Transverse colon (tissue), 3 donors: ENCODE measurements at regions not wholly inside any gene's neighbourhood (a gene's known extent, or its start where the extent isn't known, plus 50 kb on each side); places are given as distances from the start of the nearest gene placed in this dataset.

ENCODE experiments used
- POLR2A ChIP-seq: fragments of 450-650 bp; IDR thresholded peaks from one replicate; pipeline ENCODE4 v1.6.1; 2016; ENCODE audit warnings: antibody characterized with exemption, mild to moderate bottlenecking, moderate library complexity
- TF ChIP-seq, protein P1 (sequence below), 5 experiments: fragments of 200-600 bp in 3 of 5; fragments of 450-650 bp in 2 of 5; sonication (generic) in 3 of 5; IDR thresholded peaks; 1 replicate in 2 of 5; 2 replicates in 3 of 5; pipeline ENCODE4 v1.5.1; 2016 to 2017; ENCODE audit warnings: antibody characterized with exemption in 5 of 5, inconsistent platforms in 3 of 5, mild to moderate bottlenecking in 2 of 5, moderate library complexity in 1 of 5

DNA sequence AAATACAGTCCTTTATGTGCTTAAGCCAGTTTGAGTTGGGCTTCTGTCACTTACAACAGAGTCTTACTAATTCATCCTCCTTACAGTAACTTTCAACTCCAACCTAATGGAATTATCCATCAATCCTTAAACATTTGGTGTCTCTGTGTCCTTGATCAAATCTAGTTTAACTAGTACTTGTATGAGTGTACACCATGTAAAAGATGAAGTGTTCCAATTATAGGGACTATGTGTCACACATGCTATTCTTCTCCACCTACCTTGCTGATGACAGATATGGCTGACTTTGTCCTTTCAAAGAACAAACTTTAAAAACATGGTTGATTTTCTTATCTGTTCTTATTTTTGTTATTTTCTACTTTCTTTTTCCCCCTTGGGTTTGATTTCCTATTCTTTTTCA lies 60.4 kb upstream of the NBPF3 start:
- TF ChIP-seq, protein P1, sequence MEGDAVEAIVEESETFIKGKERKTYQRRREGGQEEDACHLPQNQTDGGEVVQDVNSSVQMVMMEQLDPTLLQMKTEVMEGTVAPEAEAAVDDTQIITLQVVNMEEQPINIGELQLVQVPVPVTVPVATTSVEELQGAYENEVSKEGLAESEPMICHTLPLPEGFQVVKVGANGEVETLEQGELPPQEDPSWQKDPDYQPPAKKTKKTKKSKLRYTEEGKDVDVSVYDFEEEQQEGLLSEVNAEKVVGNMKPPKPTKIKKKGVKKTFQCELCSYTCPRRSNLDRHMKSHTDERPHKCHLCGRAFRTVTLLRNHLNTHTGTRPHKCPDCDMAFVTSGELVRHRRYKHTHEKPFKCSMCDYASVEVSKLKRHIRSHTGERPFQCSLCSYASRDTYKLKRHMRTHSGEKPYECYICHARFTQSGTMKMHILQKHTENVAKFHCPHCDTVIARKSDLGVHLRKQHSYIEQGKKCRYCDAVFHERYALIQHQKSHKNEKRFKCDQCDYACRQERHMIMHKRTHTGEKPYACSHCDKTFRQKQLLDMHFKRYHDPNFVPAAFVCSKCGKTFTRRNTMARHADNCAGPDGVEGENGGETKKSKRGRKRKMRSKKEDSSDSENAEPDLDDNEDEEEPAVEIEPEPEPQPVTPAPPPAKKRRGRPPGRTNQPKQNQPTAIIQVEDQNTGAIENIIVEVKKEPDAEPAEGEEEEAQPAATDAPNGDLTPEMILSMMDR (IDR thresholded peaks at IDR 0.05): no peak
- no peak for TF ChIP-seq POLR2A
